SU-DHL-6 (cell line): ENCODE measurements at regions not wholly inside any gene's neighbourhood (a gene's known extent, or its start where the extent isn't known, plus 50 kb on each side); places are given as distances from the start of the nearest gene placed in this dataset.

Source experiments
- H2AFZ ChIP-seq: fragments of 200-600 bp; sonication (generic); 2 replicates; pipeline ENCODE4 v1.6.1; 2014; ENCODE audit warnings: low read depth, mild to moderate bottlenecking, moderate library complexity, mixed read lengths, antibody characterized with exemption, low read length; ENCODE audit not compliant: severe bottlenecking
- H3F3A ChIP-seq: fragments of 200-600 bp; shearing (Covaris generic); 2 replicates; pipeline ENCODE4 v1.6.0; 2016; ENCODE audit warnings: antibody characterized with exemption, mild to moderate bottlenecking; ENCODE audit not compliant: insufficient read depth
- H3K27ac ChIP-seq: fragments of 200-600 bp; sonication (generic); 2 replicates; pipeline ENCODE4 v1.5.1; 2016; ENCODE audit warnings: low read depth, mild to moderate bottlenecking, low read length, moderate library complexity, mixed read lengths
- H3K27me3 ChIP-seq: fragments of 200-600 bp; sonication (generic), shearing (Covaris generic); 2 replicates; pipeline ENCODE4 v1.6.0; 2014; ENCODE audit warnings: mild to moderate bottlenecking, low read length
- H3K36me3 ChIP-seq: fragments of 200-600 bp; sonication (generic); 2 replicates; pipeline ENCODE4 v1.6.1; 2014; ENCODE audit warnings: mild to moderate bottlenecking, low read length, mixed read lengths
- H3K4me2 ChIP-seq: fragments of 300-600, 200-600 bp; shearing (Covaris generic), sonication (generic); 2 replicates; pipeline ENCODE4 v1.6.0; 2014; ENCODE audit warnings: low read length, low read depth, mild to moderate bottlenecking; ENCODE audit not compliant: poor library complexity, severe bottlenecking
- H3K4me3 ChIP-seq: fragments of 200-600 bp; sonication (generic); 2 replicates; pipeline ENCODE4 v1.5.1; 2014; ENCODE audit warnings: antibody characterized with exemption, low read length, mild to moderate bottlenecking, mixed read lengths; ENCODE audit not compliant: insufficient read depth, poor library complexity, severe bottlenecking
- H3K79me2 ChIP-seq: fragments of 200-600 bp; sonication (generic); 2 replicates; pipeline ENCODE4 v1.6.1; 2014; ENCODE audit warnings: mild to moderate bottlenecking, low read length, moderate library complexity; ENCODE audit not compliant: insufficient read depth
- H3K9ac ChIP-seq: fragments of 200-600 bp; sonication (generic); 2 replicates; pipeline ENCODE4 v1.7.0; 2014; ENCODE audit warnings: mild to moderate bottlenecking, low read length
- H3K9me2 ChIP-seq: fragments of 200-600 bp; sonication (generic); replicated peaks from 2 replicates; pipeline ENCODE4 v1.6.1; 2014; ENCODE audit warnings: low read length; ENCODE audit not compliant: insufficient read depth
- H3K9me3 ChIP-seq: fragments of 200-600 bp; sonication (generic); 2 replicates; pipeline ENCODE4 v1.6.1; 2014; ENCODE audit warnings: low read length, mixed read lengths; ENCODE audit not compliant: insufficient read depth
- H4K20me1 ChIP-seq: fragments of 200-600 bp; sonication (generic); 2 replicates; pipeline ENCODE4 v1.6.1; 2014; ENCODE audit warnings: low read depth, mild to moderate bottlenecking, antibody characterized with exemption, low read length, moderate library complexity, mixed read lengths
- EZH2phosphoT487 ChIP-seq: fragments of 200-600 bp; sonication (generic), shearing (Covaris generic); conservative IDR thresholded peaks from 2 replicates; pipeline ENCODE4 v1.6.1; 2018; ENCODE audit warnings: mild to moderate bottlenecking, antibody characterized with exemption, low read length, moderate library complexity, mixed read lengths
- TF ChIP-seq, protein P1 (sequence below): fragments of 200-600 bp; sonication (generic); IDR thresholded peaks from one replicate; pipeline ENCODE4 v1.5.1; 2017; ENCODE audit warnings: antibody characterized with exemption, mild to moderate bottlenecking, low read length, moderate library complexity; ENCODE audit not compliant: insufficient read depth, poor library complexity, severe bottlenecking

GRCh38 chr18:46338766-46339165 lies 234.6 kb downstream of the HAUS1 start:
- Histone ChIP-seq H3K9me2 (no peaks in the 10 kb centered on the region), H3K36me3 (no peaks in the 10 kb centered on the region), H3K4me2 (no peak overlapping the region), H4K20me1 (no peaks in the 10 kb centered on the region), H3K27me3 (no peaks in the 10 kb centered on the region), H3K4me3 (no peak overlapping the region), H2AFZ (no peak overlapping the region), H3K27ac (no peak overlapping the region), H3F3A (no peaks in the 10 kb centered on the region), H3K79me2 (no peaks in the 10 kb centered on the region), H3K9me3 (no peaks in the 10 kb centered on the region), H3K9ac (no peak overlapping the region)
- TF ChIP-seq EZH2phosphoT487 = no peak
- TF ChIP-seq, protein P1, sequence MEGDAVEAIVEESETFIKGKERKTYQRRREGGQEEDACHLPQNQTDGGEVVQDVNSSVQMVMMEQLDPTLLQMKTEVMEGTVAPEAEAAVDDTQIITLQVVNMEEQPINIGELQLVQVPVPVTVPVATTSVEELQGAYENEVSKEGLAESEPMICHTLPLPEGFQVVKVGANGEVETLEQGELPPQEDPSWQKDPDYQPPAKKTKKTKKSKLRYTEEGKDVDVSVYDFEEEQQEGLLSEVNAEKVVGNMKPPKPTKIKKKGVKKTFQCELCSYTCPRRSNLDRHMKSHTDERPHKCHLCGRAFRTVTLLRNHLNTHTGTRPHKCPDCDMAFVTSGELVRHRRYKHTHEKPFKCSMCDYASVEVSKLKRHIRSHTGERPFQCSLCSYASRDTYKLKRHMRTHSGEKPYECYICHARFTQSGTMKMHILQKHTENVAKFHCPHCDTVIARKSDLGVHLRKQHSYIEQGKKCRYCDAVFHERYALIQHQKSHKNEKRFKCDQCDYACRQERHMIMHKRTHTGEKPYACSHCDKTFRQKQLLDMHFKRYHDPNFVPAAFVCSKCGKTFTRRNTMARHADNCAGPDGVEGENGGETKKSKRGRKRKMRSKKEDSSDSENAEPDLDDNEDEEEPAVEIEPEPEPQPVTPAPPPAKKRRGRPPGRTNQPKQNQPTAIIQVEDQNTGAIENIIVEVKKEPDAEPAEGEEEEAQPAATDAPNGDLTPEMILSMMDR = no peak

DNA sequence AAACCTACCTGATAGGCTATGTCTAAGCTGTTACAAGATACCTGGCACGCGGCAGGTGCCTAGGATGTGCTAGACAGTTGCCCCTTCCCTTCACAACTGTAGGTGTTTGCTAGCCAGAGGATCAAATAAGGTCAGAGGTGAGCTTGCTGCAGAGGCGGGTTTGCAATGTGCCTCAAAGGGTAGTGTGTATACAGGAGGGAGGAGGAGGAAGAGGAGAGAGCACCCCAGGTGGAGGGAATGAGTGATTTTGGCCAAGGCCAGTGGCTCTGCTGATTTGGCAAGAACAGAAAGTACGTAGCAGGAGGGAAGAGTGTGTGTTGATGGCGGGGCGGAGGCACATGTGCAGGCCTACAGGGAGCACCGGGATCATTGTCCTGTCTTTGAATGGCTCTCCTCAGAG lies 236.5 kb downstream of the HAUS1 start:
- no peaks in the 10 kb centered on the region for H3K79me2 ChIP-seq
- no peaks in the 10 kb centered on the region for H3K27me3 ChIP-seq

GRCh38 chr18:46341986-46342525 lies 237.9 kb downstream of the HAUS1 start:
- Histone ChIP-seq H2AFZ (no peak overlapping the region), H3K9me3 (no peaks in the 10 kb centered on the region), H3K27me3 (no peaks in the 10 kb centered on the region), H3K27ac (no peak overlapping the region), H3K36me3 (no peaks in the 10 kb centered on the region), H3K4me2 (no peak overlapping the region), H3K79me2 (no peaks in the 10 kb centered on the region), H4K20me1 (no peaks in the 10 kb centered on the region), H3K4me3 (no peak overlapping the region), H3K9me2 (no peaks in the 10 kb centered on the region), H3F3A (no peaks in the 10 kb centered on the region), H3K9ac (no peak overlapping the region)
- TF ChIP-seq, protein P1 = no peak
- TF ChIP-seq EZH2phosphoT487 = no peak

More for the DNA sequence above, 236.5 kb downstream of the HAUS1 start:
- no peaks in the 10 kb centered on the region for H4K20me1 ChIP-seq
- TF ChIP-seq, protein P1 = no peak
- TF ChIP-seq EZH2phosphoT487 = no peak
- H3K9ac ChIP-seq = no peak overlapping the region
- no peak overlapping the region for H3K4me3 ChIP-seq
- no peaks in the 10 kb centered on the region for H3F3A ChIP-seq
- no peak overlapping the region for H3K4me2 ChIP-seq
- no peak overlapping the region for H3K27ac ChIP-seq
- H2AFZ ChIP-seq = no peak overlapping the region
- H3K9me2 ChIP-seq = no peaks in the 10 kb centered on the region
- H3K36me3 ChIP-seq = no peaks in the 10 kb centered on the region
- no peaks in the 10 kb centered on the region for H3K9me3 ChIP-seq
